ENCODE measurements at regions not wholly inside any gene's neighbourhood (a gene's known extent, or its start where the extent isn't known, plus 50 kb on each side); places are given as distances from the start of the nearest gene placed in this dataset.

DNA sequence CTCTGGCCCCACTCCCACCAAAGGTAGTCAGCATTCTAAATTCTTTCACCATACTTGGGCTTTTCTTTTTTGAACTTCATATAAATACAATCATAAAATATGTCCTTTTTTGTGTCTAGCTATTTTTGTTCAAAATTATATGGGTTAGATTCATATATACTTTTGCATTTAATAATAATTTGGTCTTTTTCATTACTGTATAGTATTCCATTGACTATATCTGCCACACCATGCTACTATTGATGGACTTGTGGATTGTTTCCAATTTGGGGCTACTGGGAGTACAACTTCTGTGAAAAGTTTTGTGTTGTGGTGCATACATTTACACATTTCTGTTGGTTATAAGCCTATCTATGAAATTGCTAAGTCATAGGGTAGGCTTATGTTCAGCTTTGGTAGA, 85.7 kb downstream of the GLUL start:
- TF ChIP-seq, protein P1, sequence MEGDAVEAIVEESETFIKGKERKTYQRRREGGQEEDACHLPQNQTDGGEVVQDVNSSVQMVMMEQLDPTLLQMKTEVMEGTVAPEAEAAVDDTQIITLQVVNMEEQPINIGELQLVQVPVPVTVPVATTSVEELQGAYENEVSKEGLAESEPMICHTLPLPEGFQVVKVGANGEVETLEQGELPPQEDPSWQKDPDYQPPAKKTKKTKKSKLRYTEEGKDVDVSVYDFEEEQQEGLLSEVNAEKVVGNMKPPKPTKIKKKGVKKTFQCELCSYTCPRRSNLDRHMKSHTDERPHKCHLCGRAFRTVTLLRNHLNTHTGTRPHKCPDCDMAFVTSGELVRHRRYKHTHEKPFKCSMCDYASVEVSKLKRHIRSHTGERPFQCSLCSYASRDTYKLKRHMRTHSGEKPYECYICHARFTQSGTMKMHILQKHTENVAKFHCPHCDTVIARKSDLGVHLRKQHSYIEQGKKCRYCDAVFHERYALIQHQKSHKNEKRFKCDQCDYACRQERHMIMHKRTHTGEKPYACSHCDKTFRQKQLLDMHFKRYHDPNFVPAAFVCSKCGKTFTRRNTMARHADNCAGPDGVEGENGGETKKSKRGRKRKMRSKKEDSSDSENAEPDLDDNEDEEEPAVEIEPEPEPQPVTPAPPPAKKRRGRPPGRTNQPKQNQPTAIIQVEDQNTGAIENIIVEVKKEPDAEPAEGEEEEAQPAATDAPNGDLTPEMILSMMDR (IDR thresholded peaks at IDR 0.05 in 2 of 3, conservative IDR thresholded peaks at IDR 0.05 in 1 of 3; ENCODE audit: borderline replicate concordance in 1 of 3, insufficient read depth in 1 of 3, low read depth in 2 of 3, low read length in 2 of 3): no peak
- TF ChIP-seq, protein P2, sequence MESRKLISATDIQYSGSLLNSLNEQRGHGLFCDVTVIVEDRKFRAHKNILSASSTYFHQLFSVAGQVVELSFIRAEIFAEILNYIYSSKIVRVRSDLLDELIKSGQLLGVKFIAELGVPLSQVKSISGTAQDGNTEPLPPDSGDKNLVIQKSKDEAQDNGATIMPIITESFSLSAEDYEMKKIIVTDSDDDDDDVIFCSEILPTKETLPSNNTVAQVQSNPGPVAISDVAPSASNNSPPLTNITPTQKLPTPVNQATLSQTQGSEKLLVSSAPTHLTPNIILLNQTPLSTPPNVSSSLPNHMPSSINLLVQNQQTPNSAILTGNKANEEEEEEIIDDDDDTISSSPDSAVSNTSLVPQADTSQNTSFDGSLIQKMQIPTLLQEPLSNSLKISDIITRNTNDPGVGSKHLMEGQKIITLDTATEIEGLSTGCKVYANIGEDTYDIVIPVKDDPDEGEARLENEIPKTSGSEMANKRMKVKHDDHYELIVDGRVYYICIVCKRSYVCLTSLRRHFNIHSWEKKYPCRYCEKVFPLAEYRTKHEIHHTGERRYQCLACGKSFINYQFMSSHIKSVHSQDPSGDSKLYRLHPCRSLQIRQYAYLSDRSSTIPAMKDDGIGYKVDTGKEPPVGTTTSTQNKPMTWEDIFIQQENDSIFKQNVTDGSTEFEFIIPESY (IDR thresholded peaks at IDR 0.05; ENCODE audit: extremely low read depth, insufficient replicate concordance, low read length): no peak
- TF ChIP-seq, protein P3, sequence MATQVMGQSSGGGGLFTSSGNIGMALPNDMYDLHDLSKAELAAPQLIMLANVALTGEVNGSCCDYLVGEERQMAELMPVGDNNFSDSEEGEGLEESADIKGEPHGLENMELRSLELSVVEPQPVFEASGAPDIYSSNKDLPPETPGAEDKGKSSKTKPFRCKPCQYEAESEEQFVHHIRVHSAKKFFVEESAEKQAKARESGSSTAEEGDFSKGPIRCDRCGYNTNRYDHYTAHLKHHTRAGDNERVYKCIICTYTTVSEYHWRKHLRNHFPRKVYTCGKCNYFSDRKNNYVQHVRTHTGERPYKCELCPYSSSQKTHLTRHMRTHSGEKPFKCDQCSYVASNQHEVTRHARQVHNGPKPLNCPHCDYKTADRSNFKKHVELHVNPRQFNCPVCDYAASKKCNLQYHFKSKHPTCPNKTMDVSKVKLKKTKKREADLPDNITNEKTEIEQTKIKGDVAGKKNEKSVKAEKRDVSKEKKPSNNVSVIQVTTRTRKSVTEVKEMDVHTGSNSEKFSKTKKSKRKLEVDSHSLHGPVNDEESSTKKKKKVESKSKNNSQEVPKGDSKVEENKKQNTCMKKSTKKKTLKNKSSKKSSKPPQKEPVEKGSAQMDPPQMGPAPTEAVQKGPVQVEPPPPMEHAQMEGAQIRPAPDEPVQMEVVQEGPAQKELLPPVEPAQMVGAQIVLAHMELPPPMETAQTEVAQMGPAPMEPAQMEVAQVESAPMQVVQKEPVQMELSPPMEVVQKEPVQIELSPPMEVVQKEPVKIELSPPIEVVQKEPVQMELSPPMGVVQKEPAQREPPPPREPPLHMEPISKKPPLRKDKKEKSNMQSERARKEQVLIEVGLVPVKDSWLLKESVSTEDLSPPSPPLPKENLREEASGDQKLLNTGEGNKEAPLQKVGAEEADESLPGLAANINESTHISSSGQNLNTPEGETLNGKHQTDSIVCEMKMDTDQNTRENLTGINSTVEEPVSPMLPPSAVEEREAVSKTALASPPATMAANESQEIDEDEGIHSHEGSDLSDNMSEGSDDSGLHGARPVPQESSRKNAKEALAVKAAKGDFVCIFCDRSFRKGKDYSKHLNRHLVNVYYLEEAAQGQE (IDR thresholded peaks at IDR 0.05; ENCODE audit: low read depth): no peak
- TF ChIP-seq ATF3 (IDR thresholded peaks at IDR 0.05): no peak
- TF ChIP-seq RAD21 (IDR thresholded peaks at IDR 0.05; ENCODE audit: low read depth): no peak
- no peak for TF ChIP-seq POLR2AphosphoS5 (IDR thresholded peaks at IDR 0.05; ENCODE audit: low read depth, low read length)
- no peak for TF ChIP-seq SIN3A (IDR thresholded peaks at IDR 0.05; ENCODE audit: low read depth)
- no peak for TF ChIP-seq POLR2A (IDR thresholded peaks at IDR 0.05; ENCODE audit: borderline replicate concordance, extremely low read depth, insufficient read depth, insufficient read length)
- TF ChIP-seq, protein P4, sequence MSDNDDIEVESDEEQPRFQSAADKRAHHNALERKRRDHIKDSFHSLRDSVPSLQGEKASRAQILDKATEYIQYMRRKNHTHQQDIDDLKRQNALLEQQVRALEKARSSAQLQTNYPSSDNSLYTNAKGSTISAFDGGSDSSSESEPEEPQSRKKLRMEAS (IDR thresholded peaks at IDR 0.05): no peak

Data from HCT116 (cell line).